ENCODE measurements at regions not wholly inside any gene's neighbourhood (a gene's known extent, or its start where the extent isn't known, plus 50 kb on each side); places are given as distances from the start of the nearest gene placed in this dataset.

- DNase-seq: no peak
Observed at GRCh38 chr1:58123051-58123450, 423.5 kb downstream of the OMA1 start.

GRCh38 chr1:58119971-58120370 is 426.6 kb downstream of the OMA1 start:
- DNase-seq: no peak

- no peak for DNase-seq
Observed at GRCh38 chr1:58116284-58116683, 430.2 kb downstream of the OMA1 start.

- DNase-seq: no peak
Observed at GRCh38 chr1:58109646-58110200, 436.8 kb downstream of the OMA1 start.

DNA sequence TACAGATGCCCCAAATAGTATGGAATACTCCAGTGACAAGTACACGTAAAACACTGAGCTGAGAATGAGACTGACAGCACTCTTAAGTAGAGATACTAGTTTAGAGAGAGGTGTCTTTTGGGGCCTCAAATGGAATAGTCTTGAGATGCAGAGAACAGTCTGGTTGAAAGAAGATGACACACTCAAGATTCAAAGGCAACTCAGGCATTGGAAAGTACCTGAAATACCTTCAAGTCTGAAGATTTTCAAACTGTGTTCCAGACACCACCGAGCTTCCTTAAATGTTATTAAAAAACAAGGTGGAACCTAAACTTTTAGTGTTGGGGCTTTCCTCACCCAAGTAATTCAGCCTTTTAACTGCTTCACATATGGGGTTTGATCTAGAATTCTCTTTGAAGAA is 437.7 kb downstream of the OMA1 start:
- no peak for DNase-seq

DNA sequence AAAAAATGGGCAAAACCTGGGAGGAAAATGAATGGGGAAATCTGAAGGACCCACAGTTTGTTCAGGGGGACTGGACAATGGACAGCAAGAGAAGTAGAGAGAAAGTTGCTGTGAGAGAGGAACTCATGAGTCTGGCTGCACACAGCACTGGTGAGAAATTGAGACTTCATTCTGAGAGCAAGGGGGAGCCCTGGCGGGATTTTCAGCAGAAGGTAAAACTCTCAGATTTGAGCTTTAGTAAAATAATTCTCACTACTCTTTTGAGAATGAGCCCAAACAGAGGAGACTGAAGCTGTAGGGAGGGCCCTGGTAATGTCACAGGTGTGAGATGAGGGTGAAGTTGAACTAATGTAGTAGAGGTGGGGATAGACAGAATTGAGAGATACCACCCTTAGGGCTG is 438.6 kb downstream of the OMA1 start:
- no peak for DNase-seq

GRCh38 chr1:58104960-58105359 is 441.6 kb downstream of the OMA1 start:
- DNase-seq: no peak

DNA sequence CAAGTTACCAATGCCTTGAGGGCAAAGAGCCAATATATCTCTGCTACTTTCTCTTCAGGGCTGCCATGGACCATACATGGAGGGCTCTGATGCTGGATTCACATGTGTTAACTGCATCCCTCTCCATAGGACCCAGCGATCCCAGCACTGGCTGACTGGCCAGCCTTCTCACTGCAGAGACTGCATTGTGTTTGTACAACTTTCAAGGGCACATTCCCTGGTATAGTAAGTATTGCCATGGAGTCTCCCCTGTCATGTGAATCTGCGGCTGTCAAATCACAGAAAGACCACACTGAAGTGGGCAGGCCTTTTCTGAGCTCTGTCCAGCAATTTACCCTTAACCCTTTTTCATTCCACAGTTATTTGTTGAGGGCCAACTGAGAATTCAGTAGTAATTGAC is 449.8 kb downstream of the OMA1 start:
- no peak for DNase-seq

DNA sequence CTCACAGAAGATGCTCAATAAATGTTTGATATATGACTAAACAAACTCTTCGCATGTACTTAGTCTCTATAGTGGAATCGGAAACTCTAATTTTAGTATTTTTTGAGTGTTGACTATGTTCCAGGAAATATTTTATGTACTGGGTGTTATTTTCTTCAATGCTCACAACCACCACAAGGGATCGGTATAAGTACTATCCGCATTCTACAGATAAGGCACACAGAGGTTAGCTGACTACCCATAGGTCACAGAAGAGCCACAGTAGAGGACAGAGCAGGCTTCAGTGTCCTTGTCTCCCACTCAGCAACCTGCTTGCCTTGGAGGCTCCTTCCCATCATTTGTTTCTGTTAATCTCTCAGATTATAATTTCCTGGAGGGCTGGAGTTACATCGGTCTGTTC is 451.3 kb downstream of the OMA1 start:
- no peak for DNase-seq

- no peak for DNase-seq
Observed at GRCh38 chr1:58094221-58094620, 452.3 kb downstream of the OMA1 start.

DNA sequence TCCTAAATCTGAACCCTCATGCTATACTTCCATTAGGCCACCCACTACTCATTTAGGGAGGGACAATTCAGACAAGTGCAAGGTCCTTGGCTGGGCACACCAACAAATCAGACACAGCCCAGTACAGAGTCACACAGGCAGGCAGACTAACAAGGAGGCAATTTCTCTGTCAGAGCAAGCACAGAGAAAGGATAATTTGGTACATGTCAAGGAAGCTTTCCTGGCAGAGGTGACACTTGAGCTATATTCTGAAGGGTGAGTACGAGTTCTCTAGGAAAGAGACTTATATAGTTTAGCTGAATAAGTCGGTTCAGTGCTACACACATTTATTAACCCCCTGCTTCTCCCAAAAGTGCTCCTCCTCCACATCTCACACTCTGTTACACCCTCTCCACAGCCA is 455.9 kb downstream of the OMA1 start:
- DNase-seq: no peak

GRCh38 chr1:58089898-58090534 is 456.5 kb downstream of the OMA1 start:
- DNase-seq: no peak

DNA sequence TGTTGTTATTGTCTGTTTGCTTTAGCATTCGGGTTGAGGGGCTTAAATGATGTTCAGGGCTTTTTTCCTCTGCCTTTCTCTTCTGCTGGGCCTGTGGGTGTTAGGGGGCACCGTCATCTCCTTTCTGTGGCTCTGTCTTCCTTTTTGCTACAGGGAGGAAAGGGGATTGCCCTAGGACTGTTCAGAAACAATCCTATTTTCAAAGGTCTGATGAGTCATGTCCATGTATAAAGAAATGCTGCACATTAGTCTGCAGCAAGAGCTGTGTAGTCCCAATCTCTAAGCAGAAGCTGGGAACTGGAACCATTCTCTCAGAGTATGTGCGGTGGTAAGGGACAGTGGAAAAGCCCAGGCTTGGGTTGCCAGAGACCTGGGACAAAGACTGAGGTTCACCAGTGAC is 462.3 kb downstream of the OMA1 start:
- no peak for DNase-seq

DNA sequence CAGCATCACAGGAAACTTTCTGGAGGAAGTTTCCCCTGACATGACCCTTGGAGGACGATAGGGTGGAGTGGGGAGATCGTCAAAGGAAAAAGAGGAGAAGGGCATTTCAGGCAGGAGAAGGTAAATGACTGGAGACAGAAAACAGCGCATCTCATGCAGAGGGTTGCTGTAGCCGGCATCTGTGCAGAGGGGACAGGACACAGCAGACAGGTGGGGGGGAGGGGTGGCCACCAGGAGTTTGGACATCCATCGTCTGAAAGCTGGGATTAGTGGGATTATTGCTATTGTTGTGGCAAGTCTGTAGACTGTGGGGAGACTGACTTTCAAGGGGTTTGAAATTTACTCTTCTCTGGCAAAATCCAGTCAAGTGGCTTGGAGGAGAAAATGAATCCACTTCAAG is 463.9 kb downstream of the OMA1 start:
- DNase-seq: no peak

DNA sequence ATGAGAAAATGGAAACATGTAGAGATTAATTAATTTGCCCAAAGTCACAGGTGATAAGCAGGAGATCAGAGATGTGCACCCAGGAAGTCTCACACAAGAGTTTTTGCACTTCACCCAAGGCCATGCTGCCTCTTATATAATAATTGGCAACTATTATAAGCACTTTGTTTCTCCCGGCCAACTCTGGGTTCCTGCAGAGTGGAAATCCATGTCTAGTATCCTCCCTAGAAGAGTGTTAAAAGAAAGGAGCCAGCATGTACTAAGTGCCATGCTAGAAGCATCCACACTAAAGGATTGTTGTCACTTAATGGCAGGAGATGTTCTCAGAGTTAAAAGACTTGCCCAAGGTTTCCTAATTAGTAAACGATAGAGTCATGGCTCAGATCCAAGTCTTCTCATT is 470.3 kb downstream of the OMA1 start:
- DNase-seq: no peak

DNA sequence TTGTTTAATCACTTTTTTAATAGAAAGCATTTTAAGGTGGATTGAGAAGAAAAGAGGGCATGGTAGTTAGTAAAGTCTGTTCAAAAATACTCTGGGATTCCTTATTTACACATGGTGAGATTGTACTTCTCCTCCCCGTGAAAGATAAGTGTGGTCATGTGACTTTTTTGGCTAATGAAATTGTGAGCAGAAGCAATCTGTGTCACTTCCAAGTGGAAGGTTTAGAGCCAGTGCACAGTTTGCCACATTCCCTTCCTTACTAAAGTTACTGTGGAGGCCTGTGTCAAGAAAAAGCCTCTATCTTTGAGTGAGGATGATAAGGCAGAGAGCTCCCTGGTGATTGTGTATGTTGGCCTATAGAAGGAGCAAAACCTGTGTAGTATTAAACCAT is 471.3 kb downstream of the OMA1 start:
- DNase-seq: no peak

GRCh38 chr1:58072450-58072849 is 474.1 kb downstream of the OMA1 start:
- no peak for DNase-seq

DNA sequence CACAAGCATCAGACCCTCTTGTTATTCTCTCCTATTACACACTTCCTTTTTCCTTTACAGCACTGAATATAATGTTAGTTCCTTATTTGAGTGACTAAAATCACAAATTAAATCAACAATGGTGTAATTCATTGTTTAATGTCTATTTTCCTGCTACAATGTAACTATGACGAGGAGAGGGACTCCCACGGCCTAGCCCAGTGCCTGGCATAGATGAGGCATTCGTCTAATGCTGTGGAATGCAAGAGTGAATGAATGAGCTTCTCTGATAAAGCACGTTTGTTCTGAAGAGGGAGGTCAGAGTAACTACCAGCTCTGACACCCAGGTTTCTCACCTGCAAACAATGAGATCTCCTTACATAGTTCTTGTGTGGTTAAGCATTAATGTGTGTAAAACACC is 479.4 kb downstream of the OMA1 start:
- DNase-seq: no peak

GRCh38 chr1:58065520-58065919 is 481.0 kb downstream of the OMA1 start:
- DNase-seq: no peak

GRCh38 chr1:58064166-58064565 is 482.4 kb downstream of the OMA1 start:
- DNase-seq: no peak

DNA sequence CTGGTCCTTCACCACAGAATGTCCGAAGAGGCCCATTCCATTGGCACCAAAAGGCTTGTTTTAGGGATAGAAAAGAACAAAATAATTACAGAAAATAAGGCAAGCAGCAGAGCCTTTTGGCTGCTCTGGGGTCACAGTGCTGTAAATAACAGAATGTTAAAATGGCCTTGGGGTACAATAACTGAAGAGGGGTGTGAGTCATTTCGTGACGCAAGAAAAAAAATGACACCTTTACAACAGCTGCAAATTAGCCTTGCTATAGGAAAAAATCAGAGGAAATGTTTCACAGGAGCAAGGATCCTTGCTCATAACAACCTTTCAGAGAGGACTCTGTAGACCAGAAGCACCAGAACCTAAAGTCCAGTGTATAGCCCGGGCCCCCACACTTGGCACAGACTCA is 483.4 kb downstream of the OMA1 start:
- DNase-seq: no peak

DNA sequence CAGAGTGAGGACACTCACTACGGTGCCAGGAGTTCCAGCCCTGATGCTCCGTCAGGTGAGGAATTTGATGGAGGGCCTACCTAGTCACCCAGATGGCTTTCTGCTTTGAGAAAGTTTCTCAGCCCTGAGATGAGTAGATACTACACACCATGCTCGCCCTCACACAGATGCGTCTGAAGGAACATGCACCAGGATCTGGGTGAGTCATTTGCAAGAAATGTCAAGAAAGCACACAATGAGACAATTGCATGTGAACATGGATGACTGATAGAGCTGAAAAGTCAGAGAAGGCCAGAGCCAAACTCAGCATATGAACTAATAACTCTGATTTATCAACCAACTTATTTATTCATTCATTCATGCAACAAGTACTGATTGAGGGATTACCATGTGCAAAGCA is 483.9 kb downstream of the OMA1 start:
- no peak for DNase-seq

- no peak for DNase-seq
Observed at GRCh38 chr1:58060559-58061170, 485.9 kb downstream of the OMA1 start.

DNA sequence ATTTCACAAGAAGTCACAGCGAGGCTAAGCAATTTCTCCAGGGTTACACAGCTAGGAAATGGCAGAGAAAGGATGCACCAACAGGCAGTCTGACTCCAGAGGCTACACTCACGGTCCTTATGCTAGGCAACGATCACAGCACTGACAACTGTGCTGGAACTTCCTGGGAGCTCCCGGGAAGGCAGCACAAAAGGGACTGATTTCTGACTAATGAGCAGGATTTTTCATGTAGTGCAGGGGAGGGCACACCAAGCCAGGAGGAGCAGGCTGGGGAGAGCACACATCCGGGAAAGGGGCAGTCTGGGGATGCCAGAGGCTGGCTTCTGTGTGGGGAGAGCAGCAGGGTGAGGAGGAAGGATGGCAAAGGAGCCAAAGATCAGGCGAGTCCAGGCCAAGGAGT is 486.7 kb downstream of the OMA1 start:
- no peak for DNase-seq

GRCh38 chr1:58058323-58058722 is 488.2 kb downstream of the OMA1 start:
- DNase-seq: no peak

Data from RPMI8226 (cell line).